GM19455 (cell line): ENCODE measurements at regions not wholly inside any gene's neighbourhood (a gene's known extent, or its start where the extent isn't known, plus 50 kb on each side); places are given as distances from the start of the nearest gene placed in this dataset.
"Not testable (repeated sequence)": the region's sequence is repeated elsewhere in the genome, so short reads cannot be mapped to it uniquely, and the experiment has no call there.

Experiments used
- ATAC-seq: cut with Tn5 transposase; IDR thresholded peaks from one replicate; pipeline ENCODE4 v1.9.1; 2021; ENCODE audit not compliant: unreplicated experiment

- no peak for ATAC-seq
These were observed 189.5 kb upstream of the UFM1 start for GRCh38 chr13:38160131-38160530.

GRCh38 chr13:38159710-38160109 lies 189.9 kb upstream of the UFM1 start:
- no peak for ATAC-seq

GRCh38 chr13:38147050-38147449 lies 202.6 kb upstream of the UFM1 start:
- ATAC-seq: no peak

GRCh38 chr13:38141792-38142191 lies 207.9 kb upstream of the UFM1 start:
- no peak for ATAC-seq

- no peak for ATAC-seq
These were observed 214.1 kb upstream of the UFM1 start for GRCh38 chr13:38135592-38135991.

GRCh38 chr13:38121267-38121666 lies 228.4 kb upstream of the UFM1 start:
- no peak for ATAC-seq

- ATAC-seq: no peak
These were observed 234.3 kb upstream of the TRPC4 start for GRCh38 chr13:38103851-38104250.

- ATAC-seq: no peak
These were observed 230.2 kb upstream of the TRPC4 start for GRCh38 chr13:38099751-38100150.

- ATAC-seq: no peak
These were observed 223.9 kb upstream of the TRPC4 start for GRCh38 chr13:38093425-38093824.

GRCh38 chr13:38090913-38091312 lies 221.3 kb upstream of the TRPC4 start:
- no peak for ATAC-seq

GRCh38 chr13:38086721-38087120 lies 217.1 kb upstream of the TRPC4 start:
- no peak for ATAC-seq

GRCh38 chr13:38086013-38086412 lies 216.4 kb upstream of the TRPC4 start:
- no peak for ATAC-seq

- no peak for ATAC-seq
These were observed 204.4 kb upstream of the TRPC4 start for GRCh38 chr13:38073931-38074330.

- no peak for ATAC-seq
These were observed 203.1 kb upstream of the TRPC4 start for GRCh38 chr13:38072696-38073095.

GRCh38 chr13:38071340-38071739 lies 201.8 kb upstream of the TRPC4 start:
- not testable (repeated sequence) for ATAC-seq

- ATAC-seq: no peak
These were observed 184.3 kb upstream of the TRPC4 start for GRCh38 chr13:38053896-38054295.

- no peak for ATAC-seq
These were observed 176.4 kb upstream of the TRPC4 start for GRCh38 chr13:38046049-38046376.

- no peak for ATAC-seq
These were observed 175.9 kb upstream of the TRPC4 start for GRCh38 chr13:38045278-38046048.

GRCh38 chr13:38044067-38044466 lies 174.5 kb upstream of the TRPC4 start:
- ATAC-seq: no peak

GRCh38 chr13:38042771-38043170 lies 173.2 kb upstream of the TRPC4 start:
- no peak for ATAC-seq

GRCh38 chr13:38024431-38024830 lies 154.9 kb upstream of the TRPC4 start:
- ATAC-seq: no peak

GRCh38 chr13:38017320-38017719 lies 147.7 kb upstream of the TRPC4 start:
- ATAC-seq: no peak

- no peak for ATAC-seq
These were observed 144.1 kb upstream of the TRPC4 start for GRCh38 chr13:38013676-38014075.
